AG09309 (cell line): ENCODE measurements at regions not wholly inside any gene's neighbourhood (a gene's known extent, or its start where the extent isn't known, plus 50 kb on each side); places are given as distances from the start of the nearest gene placed in this dataset.

ENCODE experiments used
- DNase-seq: peaks from one replicate; pipeline ENCODE4 v3.0.0-alpha.2; 2010; ENCODE audit warnings: low read depth
- H3K4me3 ChIP-seq: 2 replicates; pipeline ENCODE4 v1.5.1; 2011; ENCODE audit warnings: mild to moderate bottlenecking, low read depth, low read length, moderate library complexity; ENCODE audit not compliant: control insufficient read depth
- TF ChIP-seq, protein P1 (sequence below): IDR thresholded peaks from 2 replicates; pipeline ENCODE4 v1.5.1; 2011; ENCODE audit warnings: mild to moderate bottlenecking, low read depth, low read length, inconsistent platforms; ENCODE audit not compliant: insufficient read depth, control insufficient read depth; ENCODE audit errors: missing control alignments

DNA sequence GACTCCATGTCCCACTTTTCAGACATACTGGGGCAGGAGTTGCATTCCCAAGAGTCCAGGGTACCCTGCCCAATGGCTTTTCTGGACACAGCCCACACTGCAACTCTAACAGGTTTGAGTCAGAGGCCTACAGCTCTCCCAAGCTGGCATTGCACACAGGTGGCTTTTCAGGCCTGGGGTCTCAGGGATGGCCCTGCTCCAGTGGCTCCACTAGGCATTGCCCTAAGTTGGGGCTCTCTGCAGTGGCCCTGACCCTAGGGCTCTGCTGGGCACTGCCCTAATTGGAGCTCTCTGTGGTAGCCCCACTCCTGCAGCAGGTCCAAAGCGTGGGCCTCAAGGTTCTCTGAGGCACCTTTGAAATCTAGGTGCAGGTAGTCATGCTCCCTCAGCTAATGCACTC, 408.8 kb downstream of the SUCLA2 start:
- no peak for DNase-seq
- no peak overlapping the region for H3K4me3 ChIP-seq
- TF ChIP-seq, protein P1, sequence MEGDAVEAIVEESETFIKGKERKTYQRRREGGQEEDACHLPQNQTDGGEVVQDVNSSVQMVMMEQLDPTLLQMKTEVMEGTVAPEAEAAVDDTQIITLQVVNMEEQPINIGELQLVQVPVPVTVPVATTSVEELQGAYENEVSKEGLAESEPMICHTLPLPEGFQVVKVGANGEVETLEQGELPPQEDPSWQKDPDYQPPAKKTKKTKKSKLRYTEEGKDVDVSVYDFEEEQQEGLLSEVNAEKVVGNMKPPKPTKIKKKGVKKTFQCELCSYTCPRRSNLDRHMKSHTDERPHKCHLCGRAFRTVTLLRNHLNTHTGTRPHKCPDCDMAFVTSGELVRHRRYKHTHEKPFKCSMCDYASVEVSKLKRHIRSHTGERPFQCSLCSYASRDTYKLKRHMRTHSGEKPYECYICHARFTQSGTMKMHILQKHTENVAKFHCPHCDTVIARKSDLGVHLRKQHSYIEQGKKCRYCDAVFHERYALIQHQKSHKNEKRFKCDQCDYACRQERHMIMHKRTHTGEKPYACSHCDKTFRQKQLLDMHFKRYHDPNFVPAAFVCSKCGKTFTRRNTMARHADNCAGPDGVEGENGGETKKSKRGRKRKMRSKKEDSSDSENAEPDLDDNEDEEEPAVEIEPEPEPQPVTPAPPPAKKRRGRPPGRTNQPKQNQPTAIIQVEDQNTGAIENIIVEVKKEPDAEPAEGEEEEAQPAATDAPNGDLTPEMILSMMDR: no peak

DNA sequence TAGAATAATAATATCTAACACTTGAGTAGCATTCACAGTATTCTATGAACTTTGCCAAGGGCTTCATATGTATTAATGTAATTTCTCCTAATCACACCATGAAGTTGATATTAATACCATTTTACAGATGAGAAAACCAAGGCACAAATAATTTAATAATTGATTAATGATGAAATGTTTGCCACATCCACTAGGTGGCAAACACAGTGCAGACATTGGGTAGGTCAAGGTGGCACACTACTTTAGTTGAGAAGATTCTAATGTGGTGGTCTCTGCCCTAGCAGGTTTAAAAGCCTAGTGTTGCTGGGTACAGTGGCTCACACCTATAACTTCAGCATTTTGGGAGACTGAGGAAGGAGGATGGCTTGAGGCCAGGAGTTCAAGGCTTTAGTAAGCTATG, 412.4 kb downstream of the SUCLA2 start:
- H3K4me3 ChIP-seq: no peak overlapping the region
- TF ChIP-seq, protein P1: peak; percentile 12
- no peak for DNase-seq

DNA sequence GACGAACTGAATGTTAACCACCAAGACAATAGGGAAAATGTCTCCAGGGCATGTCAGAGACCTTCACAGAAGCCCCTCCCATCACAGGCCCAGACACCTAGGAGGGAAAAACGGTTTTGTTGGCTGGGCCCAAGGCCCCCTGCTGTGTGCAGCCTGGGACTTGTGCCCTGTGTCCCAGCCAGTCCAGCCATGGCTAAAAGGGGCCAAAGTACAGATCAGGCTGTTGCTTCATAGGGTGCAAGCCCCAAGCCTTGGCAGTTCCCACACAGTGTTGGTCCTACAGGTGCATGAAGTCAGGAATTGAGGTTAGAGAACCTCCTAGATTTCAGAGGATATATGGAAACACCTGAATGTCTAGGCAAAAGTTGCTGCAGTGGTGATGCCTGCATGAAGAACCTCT, 428.7 kb downstream of the SUCLA2 start:
- TF ChIP-seq, protein P1: no peak
- DNase-seq: no peak
- no peak overlapping the region for H3K4me3 ChIP-seq

DNA sequence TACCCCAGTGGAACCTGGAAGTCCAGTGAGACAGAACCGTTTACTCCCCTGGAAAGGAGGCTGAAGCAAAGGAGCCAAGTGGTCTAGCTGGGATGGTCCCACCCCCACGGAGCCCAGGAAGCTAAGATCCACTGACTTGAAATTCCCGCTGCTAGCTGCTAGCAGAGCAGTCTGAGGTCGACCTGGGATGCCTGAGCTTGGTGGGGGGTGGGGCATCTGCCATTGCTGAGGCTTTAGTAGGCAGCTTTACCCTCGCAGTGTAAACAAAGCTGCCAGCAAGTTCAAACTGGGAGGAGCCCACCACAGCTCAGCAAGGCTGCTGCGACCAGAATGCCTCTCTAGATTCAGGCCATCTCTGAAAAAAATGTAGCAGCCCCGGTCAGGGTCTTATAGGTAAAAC, 437.0 kb downstream of the SUCLA2 start:
- TF ChIP-seq, protein P1: no peak
- DNase-seq: no peak
- no peak overlapping the region for H3K4me3 ChIP-seq

DNA sequence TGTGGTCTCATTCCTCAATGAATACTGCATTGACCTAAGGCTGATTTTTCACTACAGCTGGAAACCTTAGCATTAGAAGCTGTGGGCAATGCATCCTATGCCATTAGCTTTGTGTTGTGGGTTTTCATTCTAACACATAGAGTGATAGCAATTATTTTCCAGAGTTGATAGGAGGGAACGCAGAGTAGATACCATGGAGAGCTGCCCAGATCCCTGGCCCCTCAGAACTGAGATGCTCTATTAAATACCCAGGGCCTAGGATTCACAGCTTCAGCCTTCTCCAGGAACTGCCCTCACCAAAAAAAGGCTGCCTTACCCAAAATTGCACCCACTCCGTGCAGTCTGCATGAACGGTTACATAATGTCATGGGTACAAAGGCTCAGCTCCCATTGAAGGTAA, 444.4 kb downstream of the SUCLA2 start:
- TF ChIP-seq, protein P1: no peak
- H3K4me3 ChIP-seq: no peak overlapping the region

DNA sequence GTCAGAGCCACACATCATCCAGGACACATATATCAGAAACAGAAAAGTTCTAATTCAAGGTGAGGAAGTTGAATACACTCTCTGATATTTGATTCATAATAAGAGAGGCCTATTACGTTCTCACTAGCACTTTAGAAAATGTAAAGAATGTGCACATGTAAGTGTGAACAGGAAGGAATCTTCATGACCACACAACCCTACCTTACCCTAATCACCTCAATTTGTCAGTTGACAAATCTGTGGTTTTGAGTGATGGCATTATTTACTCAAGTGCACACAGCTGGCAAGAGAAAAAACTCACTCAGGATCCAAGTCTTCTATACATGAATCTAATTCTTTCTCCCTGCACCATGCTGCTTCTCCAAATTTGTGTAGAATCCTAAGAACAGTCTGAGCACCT, 445.8 kb downstream of the SUCLA2 start:
- H3K4me3 ChIP-seq: no peak overlapping the region
- DNase-seq: no peak
- TF ChIP-seq, protein P1: no peak

More for the DNA sequence above, 444.4 kb downstream of the SUCLA2 start:
- no peak for DNase-seq
